Endodermal cell (in vitro differentiated cells): ENCODE measurements at regions not wholly inside any gene's neighbourhood (a gene's known extent, or its start where the extent isn't known, plus 50 kb on each side); places are given as distances from the start of the nearest gene placed in this dataset.
"Not testable (repeated sequence)": the region's sequence is repeated elsewhere in the genome, so short reads cannot be mapped to it uniquely, and the experiment has no call there.

Experiments used
- DNase-seq: peaks from one replicate; pipeline ENCODE4 v3.0.0-alpha.2; 2017
- H3K27ac ChIP-seq: 2 replicates; pipeline ENCODE4 v1.5.1; 2013; ENCODE audit warnings: mild to moderate bottlenecking, low read depth, low read length, moderate library complexity
- H3K27me3 ChIP-seq: 2 replicates; pipeline ENCODE4 v1.6.1; 2013; ENCODE audit warnings: mild to moderate bottlenecking, low read length, moderate library complexity; ENCODE audit not compliant: insufficient read depth, control insufficient read depth, poor library complexity, severe bottlenecking
- H3K36me3 ChIP-seq: 2 replicates; pipeline ENCODE4 v1.7.0; 2013; ENCODE audit warnings: mild to moderate bottlenecking, low read length, moderate library complexity; ENCODE audit not compliant: control insufficient read depth, insufficient read depth
- H3K4me1 ChIP-seq: one replicate; pipeline ENCODE4 v1.7.0; 2013; ENCODE audit warnings: low read length; ENCODE audit not compliant: control insufficient read depth, insufficient read depth
- H3K4me3 ChIP-seq: 2 replicates; pipeline ENCODE4 v1.5.1; 2013; ENCODE audit warnings: mild to moderate bottlenecking, low read length, moderate library complexity
- H3K9ac ChIP-seq: 2 replicates; pipeline ENCODE4 v1.6.1; 2013; ENCODE audit warnings: mild to moderate bottlenecking, low read length, moderate library complexity; ENCODE audit not compliant: poor library complexity, severe bottlenecking; ENCODE audit errors: extremely low read depth
- H3K9me3 ChIP-seq: 2 replicates; pipeline ENCODE4 v1.6.1; 2013; ENCODE audit warnings: mild to moderate bottlenecking, low read length, moderate library complexity; ENCODE audit not compliant: control insufficient read depth
- H3K27ac Mint-ChIP-seq: 2 replicates; pipeline ENCODE4 v1.8.0; 2020; ENCODE audit warnings: mixed read lengths
- H3K27me3 Mint-ChIP-seq: 2 replicates; pipeline ENCODE4 v1.8.0; 2021; ENCODE audit warnings: mild to moderate bottlenecking, mixed read lengths; ENCODE audit not compliant: insufficient read depth
- H3K36me3 Mint-ChIP-seq: 2 replicates; pipeline ENCODE4 v1.8.0; 2020; ENCODE audit warnings: low read depth, mixed read lengths
- H3K4me1 Mint-ChIP-seq: 2 replicates; pipeline ENCODE4 v1.8.0; 2020; ENCODE audit warnings: mixed read lengths
- H3K4me3 Mint-ChIP-seq: 2 replicates; pipeline ENCODE4 v1.8.0; 2020; ENCODE audit warnings: mild to moderate bottlenecking, moderate library complexity, mixed read lengths
- H3K9me3 Mint-ChIP-seq: 2 replicates; pipeline ENCODE4 v1.8.0; 2020; ENCODE audit warnings: mild to moderate bottlenecking, mixed read lengths
- CTCF ChIP-seq: fragments of 200-600 bp; sonication (generic); conservative IDR thresholded peaks from 2 replicates; pipeline ENCODE4 v1.5.0; 2021; ENCODE audit warnings: antibody characterized with exemption, mild to moderate bottlenecking
- WGBS, 2 experiments: methylation state at CpG; one replicate each; pipeline versions ENCODE4 v1.1.5 to v1.1.7; 2013; ENCODE audit warnings: missing lambda C conversion rate in 2 of 2, mixed read lengths in 1 of 2; ENCODE audit not compliant: insufficient coverage in 1 of 2, insufficient read length in 1 of 2; 5-methylcytosine and 5-hydroxymethylcytosine counted together

GRCh38 chr4:28845158-28845557, 1875.0 kb upstream of the PCDH7 start:
- Mint-ChIP-seq H3K36me3 (no peaks in the 10 kb centered on the region), H3K4me3 (no peak overlapping the region), H3K27me3 (peaks cover 51% of the 10 kb centered on the region), H3K9me3 (peaks cover 5% of the 10 kb centered on the region), H3K27ac (no peak overlapping the region), H3K4me1 (peaks cover 7% of the 10 kb centered on the region)
- no peak overlapping the region for H3K27ac ChIP-seq
- H3K4me3 ChIP-seq = no peak overlapping the region
- peaks cover 4% of the 10 kb centered on the region for H3K4me1 ChIP-seq
- peaks cover 28% of the 10 kb centered on the region for H3K27me3 ChIP-seq
- no peak overlapping the region for H3K9ac ChIP-seq
- TF ChIP-seq CTCF = no peak
- no peaks in the 10 kb centered on the region for H3K36me3 ChIP-seq
- no peak for DNase-seq
- peaks cover 4% of the 10 kb centered on the region for H3K9me3 ChIP-seq

GRCh38 chr4:28857028-28857427, 1863.1 kb upstream of the PCDH7 start:
- WGBS, 2 experiments = 88 to 100% methylated on average over 3 to 7 of the region's 7 CpGs
- H3K4me1 Mint-ChIP-seq, H3K9ac ChIP-seq, H3K36me3 Mint-ChIP-seq, H3K4me3 ChIP-seq, H3K27me3 ChIP-seq, H3K27ac Mint-ChIP-seq, H3K4me1 ChIP-seq, DNase-seq, H3K4me3 Mint-ChIP-seq, H3K27ac ChIP-seq, H3K36me3 ChIP-seq: not testable (repeated sequence)
- Mint-ChIP-seq H3K27me3 (peaks cover 61% of the 10 kb centered on the region), H3K9me3 (peaks cover 28% of the 10 kb centered on the region)
- peaks cover 14% of the 10 kb centered on the region for H3K9me3 ChIP-seq

DNA sequence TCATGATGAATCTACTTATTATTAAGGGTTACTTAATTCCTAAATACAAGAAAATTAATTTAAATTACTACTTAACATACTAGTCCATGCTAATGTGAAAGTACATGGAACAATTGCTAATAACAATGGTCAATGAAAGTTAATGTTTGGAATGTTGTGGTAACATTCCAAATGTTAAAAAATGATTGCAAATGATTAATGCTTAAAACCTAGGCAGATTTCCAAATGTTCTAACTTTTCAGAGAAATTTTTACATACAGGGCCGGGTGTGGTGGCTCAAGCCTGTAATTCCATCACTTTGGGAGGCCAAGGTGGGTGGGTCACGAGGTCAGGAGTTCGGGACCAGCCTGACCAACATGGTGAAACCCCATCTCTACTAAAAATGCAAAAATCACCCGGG, 1851.3 kb upstream of the PCDH7 start:
- no peaks in the 10 kb centered on the region for H3K4me1 Mint-ChIP-seq
- no peak for TF ChIP-seq CTCF

DNA sequence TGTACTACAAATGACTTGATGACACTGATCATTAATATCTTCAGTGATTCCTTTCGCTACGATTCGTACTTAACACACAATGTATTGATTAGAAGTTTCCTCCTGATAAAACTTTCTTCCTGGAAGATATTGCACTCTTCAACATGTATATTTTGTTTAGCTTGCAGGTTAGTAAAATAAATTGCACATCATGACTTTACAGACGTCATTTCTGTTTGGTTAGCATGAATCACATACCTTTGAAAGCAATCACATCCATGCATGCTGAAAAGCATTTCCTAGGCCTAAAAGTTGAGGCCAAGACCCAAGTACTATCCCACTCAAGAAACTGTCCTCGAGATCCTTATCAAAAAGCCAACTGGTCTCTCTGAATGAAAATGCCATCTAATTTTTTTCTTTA, 1841.0 kb upstream of the PCDH7 start:
- TF ChIP-seq CTCF = no peak
- Mint-ChIP-seq H3K27ac (no peak overlapping the region), H3K27me3 (no peaks in the 10 kb centered on the region), H3K4me1 (peaks cover 3% of the 10 kb centered on the region), H3K4me3 (no peak overlapping the region), H3K9me3 (no peaks in the 10 kb centered on the region), H3K36me3 (no peaks in the 10 kb centered on the region)
- Histone ChIP-seq H3K4me1 (no peaks in the 10 kb centered on the region), H3K4me3 (no peak overlapping the region), H3K36me3 (no peaks in the 10 kb centered on the region), H3K27me3 (no peaks in the 10 kb centered on the region), H3K9ac (no peak overlapping the region), H3K9me3 (no peaks in the 10 kb centered on the region), H3K27ac (no peak overlapping the region)
- WGBS, 2 experiments = 77 to 100% methylated on average over 1 to 5 of the region's 5 CpGs
- no peak for DNase-seq

More for the DNA sequence above, 1851.3 kb upstream of the PCDH7 start:
- Histone ChIP-seq H3K4me3 (no peak overlapping the region), H3K27ac (no peak overlapping the region), H3K9ac (no peak overlapping the region), H3K4me1 (no peaks in the 10 kb centered on the region), H3K36me3 (no peaks in the 10 kb centered on the region), H3K9me3 (no peaks in the 10 kb centered on the region), H3K27me3 (no peaks in the 10 kb centered on the region)
- Mint-ChIP-seq H3K27me3 (peaks cover 2% of the 10 kb centered on the region), H3K4me3 (no peak overlapping the region), H3K27ac (no peak overlapping the region), H3K9me3 (no peaks in the 10 kb centered on the region), H3K36me3 (no peaks in the 10 kb centered on the region)
- 94 to 100% methylated on average over 2 to 4 of the region's 4 CpGs for WGBS, 2 experiments
- no peak for DNase-seq
